ENCODE measurements at regions not wholly inside any gene's neighbourhood (a gene's known extent, or its start where the extent isn't known, plus 50 kb on each side); places are given as distances from the start of the nearest gene placed in this dataset.

DNA sequence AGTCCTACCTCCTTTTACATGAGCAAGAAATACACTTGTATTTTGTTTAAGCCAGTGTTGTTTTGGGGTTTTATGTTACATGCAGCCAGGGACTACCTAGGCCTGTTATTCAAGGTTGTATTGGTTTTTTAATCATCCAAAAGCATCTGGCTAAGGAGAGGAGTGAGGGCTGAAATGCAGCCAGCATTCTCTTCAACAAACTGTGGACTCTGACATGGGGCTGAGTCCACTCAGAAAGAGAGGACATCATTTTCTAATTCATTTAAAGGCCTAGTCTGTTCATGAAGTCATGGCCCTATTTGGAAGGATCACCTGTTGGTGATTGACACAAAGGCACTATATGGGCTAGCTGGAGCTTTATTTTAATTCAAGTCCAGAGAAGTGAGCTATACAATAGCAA is 190.4 kb downstream of the TTLL7 start (continued):
- no peak for TF ChIP-seq GABPB1 (CRISPR knock-in tag; IDR thresholded peaks at IDR 0.05)
- no peak for TF ChIP-seq HMGA2 (CRISPR knock-in tag; IDR thresholded peaks at IDR 0.05)
- TF ChIP-seq, protein P1, sequence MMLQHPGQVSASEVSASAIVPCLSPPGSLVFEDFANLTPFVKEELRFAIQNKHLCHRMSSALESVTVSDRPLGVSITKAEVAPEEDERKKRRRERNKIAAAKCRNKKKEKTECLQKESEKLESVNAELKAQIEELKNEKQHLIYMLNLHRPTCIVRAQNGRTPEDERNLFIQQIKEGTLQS (CRISPR knock-in tag; conservative IDR thresholded peaks at IDR 0.05): no peak
- TF ChIP-seq ATF1 (CRISPR knock-in tag; IDR thresholded peaks at IDR 0.05): no peak

DNA sequence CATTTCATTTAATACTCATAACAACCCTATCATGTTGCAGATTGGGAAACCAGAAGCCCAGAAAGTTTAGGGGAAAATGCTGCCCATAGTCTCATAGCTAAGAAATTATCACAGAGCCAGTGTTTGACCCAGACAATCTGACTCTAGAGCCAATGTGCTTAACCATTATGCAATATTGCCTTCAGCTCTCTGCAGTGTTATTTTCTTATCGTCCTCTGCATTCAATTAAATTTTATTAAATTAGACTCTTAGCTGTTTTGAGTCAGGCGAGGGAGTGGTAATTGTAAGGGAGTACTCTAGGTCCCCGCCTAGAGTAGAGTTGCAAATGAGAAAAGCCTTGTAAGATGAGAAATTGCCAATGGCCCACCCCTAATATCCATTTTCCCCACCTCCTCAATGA is 191.1 kb downstream of the TTLL7 start:
- 0 out of 2 replicates have a peak, but pooled peaks cover 1% of the 10 kb centered on the region for H3K4me1 Mint-ChIP-seq
- no peak overlapping the region for H3K27ac Mint-ChIP-seq
- no peaks in the 10 kb centered on the region for H3K9me3 Mint-ChIP-seq
- CTCF ChIA-PET: no interaction called here
- TF ChIP-seq TEAD4 (CRISPR knock-in tag; IDR thresholded peaks at IDR 0.05) (no peak), NFE2L1 (CRISPR knock-in tag; IDR thresholded peaks at IDR 0.05) (no peak), JUN (CRISPR knock-in tag; IDR thresholded peaks at IDR 0.05) (no peak), NR1H2 (CRISPR knock-in tag; IDR thresholded peaks at IDR 0.05) (no peak), NR2C2 (CRISPR knock-in tag; IDR thresholded peaks at IDR 0.05) (no peak), MYBL2 (CRISPR knock-in tag; IDR thresholded peaks at IDR 0.05) (no peak), FOXP1 (CRISPR knock-in tag; IDR thresholded peaks at IDR 0.05; ENCODE audit: borderline replicate concordance) (no peak), MXD4 (CRISPR knock-in tag; IDR thresholded peaks at IDR 0.05; ENCODE audit: borderline replicate concordance) (no peak), TEAD1 (CRISPR knock-in tag; IDR thresholded peaks at IDR 0.05) (no peak), EMX1 (CRISPR knock-in tag; IDR thresholded peaks at IDR 0.05) (no peak), ZNF423 (CRISPR knock-in tag; IDR thresholded peaks at IDR 0.05) (no peak), CBFB (CRISPR knock-in tag; IDR thresholded peaks at IDR 0.05; ENCODE audit: low read depth) (no peak)
- TF ChIP-seq, protein P2, sequence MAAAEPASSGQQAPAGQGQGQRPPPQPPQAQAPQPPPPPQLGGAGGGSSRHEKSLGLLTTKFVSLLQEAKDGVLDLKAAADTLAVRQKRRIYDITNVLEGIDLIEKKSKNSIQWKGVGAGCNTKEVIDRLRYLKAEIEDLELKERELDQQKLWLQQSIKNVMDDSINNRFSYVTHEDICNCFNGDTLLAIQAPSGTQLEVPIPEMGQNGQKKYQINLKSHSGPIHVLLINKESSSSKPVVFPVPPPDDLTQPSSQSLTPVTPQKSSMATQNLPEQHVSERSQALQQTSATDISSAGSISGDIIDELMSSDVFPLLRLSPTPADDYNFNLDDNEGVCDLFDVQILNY (CRISPR knock-in tag; IDR thresholded peaks at IDR 0.05): no peak
- TF ChIP-seq, protein P3, sequence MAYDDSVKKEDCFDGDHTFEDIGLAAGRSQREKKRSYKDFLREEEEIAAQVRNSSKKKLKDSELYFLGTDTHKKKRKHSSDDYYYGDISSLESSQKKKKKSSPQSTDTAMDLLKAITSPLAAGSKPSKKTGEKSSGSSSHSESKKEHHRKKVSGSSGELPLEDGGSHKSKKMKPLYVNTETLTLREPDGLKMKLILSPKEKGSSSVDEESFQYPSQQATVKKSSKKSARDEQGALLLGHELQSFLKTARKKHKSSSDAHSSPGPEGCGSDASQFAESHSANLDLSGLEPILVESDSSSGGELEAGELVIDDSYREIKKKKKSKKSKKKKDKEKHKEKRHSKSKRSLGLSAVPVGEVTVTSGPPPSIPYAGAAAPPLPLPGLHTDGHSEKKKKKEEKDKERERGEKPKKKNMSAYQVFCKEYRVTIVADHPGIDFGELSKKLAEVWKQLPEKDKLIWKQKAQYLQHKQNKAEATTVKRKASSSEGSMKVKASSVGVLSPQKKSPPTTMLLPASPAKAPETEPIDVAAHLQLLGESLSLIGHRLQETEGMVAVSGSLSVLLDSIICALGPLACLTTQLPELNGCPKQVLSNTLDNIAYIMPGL (CRISPR knock-in tag; IDR thresholded peaks at IDR 0.05): no peak
- no peaks in the 10 kb centered on the region for H3K27me3 Mint-ChIP-seq (ENCODE audit: low read depth)
- H3K4me3 Mint-ChIP-seq: no peak overlapping the region
- ATAC-seq (no peak), DNase-seq (ENCODE audit: low spot score) (no peak)
- no peaks in the 10 kb centered on the region for H3K36me3 Mint-ChIP-seq
- POLR2A ChIA-PET: no interaction called here

DNA sequence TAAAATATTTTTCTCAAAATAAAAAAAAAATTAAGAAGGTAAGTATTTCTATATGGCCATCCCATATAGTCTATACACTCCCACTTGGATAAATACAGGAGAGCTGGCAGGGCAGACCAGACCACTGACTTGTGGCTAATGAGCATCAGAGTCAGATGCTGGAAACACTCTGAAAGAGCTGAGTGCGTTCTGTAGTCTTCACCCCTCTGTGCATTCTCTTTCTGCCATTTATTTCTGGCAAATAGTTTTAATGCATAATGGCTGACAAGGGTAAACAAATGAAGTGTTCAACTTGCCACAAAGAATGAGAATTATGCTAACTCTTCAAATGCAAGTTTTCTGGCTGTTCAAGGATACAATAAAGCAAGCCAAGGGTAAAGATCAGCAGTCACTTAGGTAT is 191.7 kb downstream of the TTLL7 start:
- peaks cover 6% of the 10 kb centered on the region; the same call in 1 of the 2 replicates for H3K4me1 Mint-ChIP-seq
- H3K27me3 Mint-ChIP-seq (ENCODE audit: low read depth): no peaks in the 10 kb centered on the region
- H3K4me3 Mint-ChIP-seq: no peak overlapping the region
- ATAC-seq: no peak
- DNase-seq (ENCODE audit: low spot score): no peak
- TF ChIP-seq IRF2 (CRISPR knock-in tag; IDR thresholded peaks at IDR 0.05; ENCODE audit: borderline replicate concordance, low read depth): no peak
- TF ChIP-seq NR1H2 (CRISPR knock-in tag; IDR thresholded peaks at IDR 0.05): no peak
- ChIA-PET POLR2A (no interaction called here), CTCF (no interaction called here)
- no peaks in the 10 kb centered on the region for H3K9me3 Mint-ChIP-seq
- H3K27ac Mint-ChIP-seq: no peak overlapping the region
- no peaks in the 10 kb centered on the region for H3K36me3 Mint-ChIP-seq

DNA sequence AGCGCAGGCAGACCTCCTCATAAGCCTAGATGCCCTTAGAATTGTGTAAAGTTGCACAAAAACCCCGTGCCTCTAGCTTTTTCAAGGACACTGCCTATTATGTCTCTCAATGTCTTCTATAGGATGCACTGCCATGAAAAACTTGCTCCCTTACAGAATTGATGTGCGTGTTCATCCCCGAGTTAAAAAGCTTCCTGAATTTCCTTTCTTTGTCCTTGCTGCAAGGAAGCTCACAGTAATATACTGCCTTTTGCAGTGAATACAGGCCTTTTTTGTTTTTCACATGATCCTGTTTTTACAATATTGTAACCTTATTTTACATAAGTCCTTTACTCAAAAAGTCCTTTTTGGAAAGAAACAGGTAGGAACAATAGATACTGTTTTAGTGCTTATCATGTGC is 193.0 kb downstream of the TTLL7 start:
- ChIA-PET CTCF (no interaction called here), POLR2A (no interaction called here)
- Mint-ChIP-seq H3K27me3 (ENCODE audit: low read depth) (no peaks in the 10 kb centered on the region), H3K4me1 (peaks cover 9% of the 10 kb centered on the region; the same call in 1 of the 2 replicates), H3K4me3 (no peak overlapping the region), H3K36me3 (no peaks in the 10 kb centered on the region), H3K27ac (no peak overlapping the region), H3K9me3 (no peaks in the 10 kb centered on the region)
- ATAC-seq: no peak
- no peak for DNase-seq (ENCODE audit: low spot score)
- TF ChIP-seq CBFB (CRISPR knock-in tag; IDR thresholded peaks at IDR 0.05; ENCODE audit: low read depth) (no peak), SP1 (CRISPR knock-in tag; conservative IDR thresholded peaks at IDR 0.05) (no peak), ZNF317 (CRISPR knock-in tag; IDR thresholded peaks at IDR 0.05; ENCODE audit: borderline replicate concordance, low read depth) (no peak), CREB1 (CRISPR knock-in tag; IDR thresholded peaks at IDR 0.05) (no peak), OVOL2 (CRISPR knock-in tag; IDR thresholded peaks at IDR 0.05; ENCODE audit: borderline replicate concordance) (no peak)
- TF ChIP-seq, protein P3 (CRISPR knock-in tag; IDR thresholded peaks at IDR 0.05): no peak
- TF ChIP-seq, protein P4, sequence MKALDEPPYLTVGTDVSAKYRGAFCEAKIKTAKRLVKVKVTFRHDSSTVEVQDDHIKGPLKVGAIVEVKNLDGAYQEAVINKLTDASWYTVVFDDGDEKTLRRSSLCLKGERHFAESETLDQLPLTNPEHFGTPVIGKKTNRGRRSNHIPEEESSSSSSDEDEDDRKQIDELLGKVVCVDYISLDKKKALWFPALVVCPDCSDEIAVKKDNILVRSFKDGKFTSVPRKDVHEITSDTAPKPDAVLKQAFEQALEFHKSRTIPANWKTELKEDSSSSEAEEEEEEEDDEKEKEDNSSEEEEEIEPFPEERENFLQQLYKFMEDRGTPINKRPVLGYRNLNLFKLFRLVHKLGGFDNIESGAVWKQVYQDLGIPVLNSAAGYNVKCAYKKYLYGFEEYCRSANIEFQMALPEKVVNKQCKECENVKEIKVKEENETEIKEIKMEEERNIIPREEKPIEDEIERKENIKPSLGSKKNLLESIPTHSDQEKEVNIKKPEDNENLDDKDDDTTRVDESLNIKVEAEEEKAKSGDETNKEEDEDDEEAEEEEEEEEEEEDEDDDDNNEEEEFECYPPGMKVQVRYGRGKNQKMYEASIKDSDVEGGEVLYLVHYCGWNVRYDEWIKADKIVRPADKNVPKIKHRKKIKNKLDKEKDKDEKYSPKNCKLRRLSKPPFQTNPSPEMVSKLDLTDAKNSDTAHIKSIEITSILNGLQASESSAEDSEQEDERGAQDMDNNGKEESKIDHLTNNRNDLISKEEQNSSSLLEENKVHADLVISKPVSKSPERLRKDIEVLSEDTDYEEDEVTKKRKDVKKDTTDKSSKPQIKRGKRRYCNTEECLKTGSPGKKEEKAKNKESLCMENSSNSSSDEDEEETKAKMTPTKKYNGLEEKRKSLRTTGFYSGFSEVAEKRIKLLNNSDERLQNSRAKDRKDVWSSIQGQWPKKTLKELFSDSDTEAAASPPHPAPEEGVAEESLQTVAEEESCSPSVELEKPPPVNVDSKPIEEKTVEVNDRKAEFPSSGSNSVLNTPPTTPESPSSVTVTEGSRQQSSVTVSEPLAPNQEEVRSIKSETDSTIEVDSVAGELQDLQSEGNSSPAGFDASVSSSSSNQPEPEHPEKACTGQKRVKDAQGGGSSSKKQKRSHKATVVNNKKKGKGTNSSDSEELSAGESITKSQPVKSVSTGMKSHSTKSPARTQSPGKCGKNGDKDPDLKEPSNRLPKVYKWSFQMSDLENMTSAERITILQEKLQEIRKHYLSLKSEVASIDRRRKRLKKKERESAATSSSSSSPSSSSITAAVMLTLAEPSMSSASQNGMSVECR (CRISPR knock-in tag; IDR thresholded peaks at IDR 0.05; ENCODE audit: borderline replicate concordance): no peak
